Peyer's patch (tissue), 4 donors: ENCODE measurements at regions not wholly inside any gene's neighbourhood (a gene's known extent, or its start where the extent isn't known, plus 50 kb on each side); places are given as distances from the start of the nearest gene placed in this dataset.

ENCODE experiments used
- CTCF ChIP-seq, 6 experiments: fragments of 450-650 bp in 4 of 6; fragments of 200-600 bp in 2 of 6; sonication (generic) in 1 of 6; IDR thresholded peaks; one replicate each; pipeline ENCODE4 v1.5.1; 2017 to 2019; ENCODE audit warnings: antibody characterized with exemption in 6 of 6, mild to moderate bottlenecking in 3 of 6, moderate library complexity in 1 of 6
- POLR2A ChIP-seq, 2 donors: fragments of 450-650 bp; IDR thresholded peaks; one replicate each; pipeline ENCODE4 v1.5.1; 2017; ENCODE audit warnings: antibody characterized with exemption in 2 of 2, mild to moderate bottlenecking in 2 of 2, moderate library complexity in 2 of 2

GRCh38 chr5:125070961-125071360, 324.5 kb upstream of the ZNF608 start:
- no peak for TF ChIP-seq CTCF (IDR thresholded peaks at IDR 0.05)
- TF ChIP-seq POLR2A (IDR thresholded peaks at IDR 0.05) = no peak
